ENCODE measurements at regions not wholly inside any gene's neighbourhood (a gene's known extent, or its start where the extent isn't known, plus 50 kb on each side); places are given as distances from the start of the nearest gene placed in this dataset.
A peak's percentile ranks its signal among the peaks of the same experiment; 100 is the strongest.

DNA sequence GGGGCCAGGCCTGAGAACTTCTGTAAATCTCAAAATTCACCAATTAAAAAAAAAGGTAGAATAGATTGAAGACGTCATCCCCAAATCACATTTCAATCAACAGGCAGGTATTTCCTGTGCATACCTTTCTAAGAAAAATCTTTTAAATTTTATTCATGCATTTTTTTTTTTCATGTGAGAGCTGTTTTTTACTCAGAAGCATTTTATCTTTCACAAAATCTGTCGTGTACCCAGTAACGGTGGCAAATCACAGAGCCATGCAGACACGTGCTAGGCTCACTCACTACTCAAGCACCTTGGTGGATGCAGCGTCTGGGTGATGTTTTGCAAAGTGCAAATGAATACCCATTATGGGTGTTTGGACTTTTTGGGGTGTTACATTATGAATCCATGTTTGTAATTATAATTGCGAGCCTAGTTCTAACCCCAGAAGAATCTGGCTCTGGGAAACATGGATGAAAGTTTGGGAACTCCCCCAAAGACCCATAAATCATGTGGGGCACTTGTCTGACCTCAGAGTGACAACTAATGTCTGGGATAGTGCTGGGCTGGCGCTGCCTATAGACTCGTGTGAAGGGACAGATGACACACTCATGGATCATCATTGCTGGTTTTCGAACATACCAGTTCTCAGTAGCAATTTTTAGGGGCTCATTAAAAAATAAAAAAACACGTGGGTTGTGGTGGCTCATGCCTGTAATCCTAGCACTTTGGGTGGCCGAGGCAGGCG is 335.2 kb downstream of the LPIN1 start:
- DNase-seq (peak; percentile 19), ATAC-seq (no peak)
- H3K27me3 Mint-ChIP-seq: no peaks in the 10 kb centered on the region
- H3K9me3 Mint-ChIP-seq: no peaks in the 10 kb centered on the region
- no peak overlapping the region for H3K4me3 Mint-ChIP-seq
- no peaks in the 10 kb centered on the region for H3K36me3 Mint-ChIP-seq (ENCODE audit: low read depth)
- no peak overlapping the region for H3K27ac Mint-ChIP-seq
- intact Hi-C loops (cut with micrococcal nuclease): no loop called here
- ChIA-PET POLR2A (no interaction called here), CTCF (no interaction called here)
- TF ChIP-seq, protein P1, sequence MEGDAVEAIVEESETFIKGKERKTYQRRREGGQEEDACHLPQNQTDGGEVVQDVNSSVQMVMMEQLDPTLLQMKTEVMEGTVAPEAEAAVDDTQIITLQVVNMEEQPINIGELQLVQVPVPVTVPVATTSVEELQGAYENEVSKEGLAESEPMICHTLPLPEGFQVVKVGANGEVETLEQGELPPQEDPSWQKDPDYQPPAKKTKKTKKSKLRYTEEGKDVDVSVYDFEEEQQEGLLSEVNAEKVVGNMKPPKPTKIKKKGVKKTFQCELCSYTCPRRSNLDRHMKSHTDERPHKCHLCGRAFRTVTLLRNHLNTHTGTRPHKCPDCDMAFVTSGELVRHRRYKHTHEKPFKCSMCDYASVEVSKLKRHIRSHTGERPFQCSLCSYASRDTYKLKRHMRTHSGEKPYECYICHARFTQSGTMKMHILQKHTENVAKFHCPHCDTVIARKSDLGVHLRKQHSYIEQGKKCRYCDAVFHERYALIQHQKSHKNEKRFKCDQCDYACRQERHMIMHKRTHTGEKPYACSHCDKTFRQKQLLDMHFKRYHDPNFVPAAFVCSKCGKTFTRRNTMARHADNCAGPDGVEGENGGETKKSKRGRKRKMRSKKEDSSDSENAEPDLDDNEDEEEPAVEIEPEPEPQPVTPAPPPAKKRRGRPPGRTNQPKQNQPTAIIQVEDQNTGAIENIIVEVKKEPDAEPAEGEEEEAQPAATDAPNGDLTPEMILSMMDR (IDR thresholded peaks at IDR 0.05): no peak
- peaks cover 8% of the 10 kb centered on the region for H3K4me1 Mint-ChIP-seq (ENCODE audit: low read depth)

GRCh38 chr2:12083081-12083581 is 336.7 kb downstream of the LPIN1 start:
- ChIA-PET POLR2A (no interaction called here), CTCF (no interaction called here)
- Mint-ChIP-seq H3K27me3 (peaks cover 1% of the 10 kb centered on the region), H3K4me3 (no peak overlapping the region), H3K9me3 (no peaks in the 10 kb centered on the region), H3K27ac (no peak overlapping the region), H3K4me1 (ENCODE audit: low read depth) (peaks cover 8% of the 10 kb centered on the region), H3K36me3 (ENCODE audit: low read depth) (no peaks in the 10 kb centered on the region)
- ATAC-seq (no peak), DNase-seq (no peak)
- intact Hi-C loops (cut with micrococcal nuclease): no loop called here
- TF ChIP-seq, protein P1 (IDR thresholded peaks at IDR 0.05): no peak

- POLR2A ChIA-PET: no interaction called here
- TF ChIP-seq, protein P1 (IDR thresholded peaks at IDR 0.05): no peak
- H3K27me3 Mint-ChIP-seq: peaks cover 1% of the 10 kb centered on the region
- no peak overlapping the region for H3K4me3 Mint-ChIP-seq
- intact Hi-C loops (cut with micrococcal nuclease): no loop called here
- ATAC-seq (no peak), DNase-seq (no peak)
- CTCF ChIA-PET: no interaction called here
- H3K4me1 Mint-ChIP-seq (ENCODE audit: low read depth): peaks cover 8% of the 10 kb centered on the region
- no peak overlapping the region for H3K27ac Mint-ChIP-seq
- H3K36me3 Mint-ChIP-seq (ENCODE audit: low read depth): no peaks in the 10 kb centered on the region
- no peaks in the 10 kb centered on the region for H3K9me3 Mint-ChIP-seq
These were observed 337.4 kb downstream of the LPIN1 start for GRCh38 chr2:12083713-12084419.

GRCh38 chr2:12087175-12087574 is 340.7 kb downstream of the LPIN1 start:
- DNase-seq (no peak), ATAC-seq (no peak)
- TF ChIP-seq, protein P1 (IDR thresholded peaks at IDR 0.05): no peak
- H3K4me3 Mint-ChIP-seq: no peak overlapping the region
- no peaks in the 10 kb centered on the region for H3K36me3 Mint-ChIP-seq (ENCODE audit: low read depth)
- H3K9me3 Mint-ChIP-seq: no peaks in the 10 kb centered on the region
- H3K4me1 Mint-ChIP-seq (ENCODE audit: low read depth): no peaks in the 10 kb centered on the region
- H3K27ac Mint-ChIP-seq: no peak overlapping the region
- POLR2A ChIA-PET: no interaction called here
- intact Hi-C loops (cut with micrococcal nuclease): no loop called here
- H3K27me3 Mint-ChIP-seq: peaks cover 1% of the 10 kb centered on the region
- CTCF ChIA-PET: no interaction called here

DNA sequence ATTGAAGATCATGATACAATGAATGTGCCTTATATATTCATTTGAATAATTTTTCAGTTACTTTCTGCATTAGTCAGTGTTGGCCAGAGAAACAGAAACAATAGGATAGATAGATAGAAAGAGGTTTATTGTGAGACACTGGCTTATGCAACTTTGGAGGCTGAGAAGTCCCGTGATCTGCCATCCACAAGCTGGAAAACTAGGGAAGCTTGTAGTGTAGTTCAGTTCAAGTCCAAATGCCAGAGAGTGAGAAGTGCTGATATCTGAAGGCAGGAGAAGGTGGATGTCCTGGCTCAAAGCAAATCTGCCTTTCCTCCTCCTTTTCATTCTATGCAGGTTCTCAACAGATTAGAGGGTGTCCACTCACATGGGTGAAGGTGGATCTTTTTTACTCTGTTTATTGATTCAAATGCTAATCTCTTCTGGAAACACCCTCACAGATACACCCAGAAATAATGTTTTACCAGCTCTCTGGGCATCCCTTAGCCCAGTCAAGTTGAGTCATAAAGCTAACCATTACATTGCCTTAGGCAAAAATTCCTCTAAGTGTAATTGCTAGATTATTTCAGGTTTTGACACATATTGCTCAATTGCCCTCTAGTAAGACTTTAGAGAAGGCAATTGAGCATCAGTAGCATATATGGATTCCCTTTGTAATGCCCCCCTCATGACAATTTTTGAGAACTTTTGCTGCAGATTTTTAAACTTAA is 341.4 kb downstream of the LPIN1 start:
- Mint-ChIP-seq H3K27ac (no peak overlapping the region), H3K36me3 (ENCODE audit: low read depth) (no peaks in the 10 kb centered on the region), H3K9me3 (no peaks in the 10 kb centered on the region), H3K27me3 (peaks cover 1% of the 10 kb centered on the region), H3K4me3 (no peak overlapping the region), H3K4me1 (ENCODE audit: low read depth) (no peaks in the 10 kb centered on the region)
- ChIA-PET CTCF (no interaction called here), POLR2A (no interaction called here)
- no peak for DNase-seq
- no peak for ATAC-seq
- TF ChIP-seq, protein P1 (IDR thresholded peaks at IDR 0.05): no peak
- intact Hi-C loops (cut with micrococcal nuclease): no loop called here

Measured in activated CD8-positive, alpha-beta T cell treated with anti-CD3 and anti-CD28 coated beads for 36 hours (primary cell).